Adrenal gland (tissue), 5 donors: ENCODE measurements at regions not wholly inside any gene's neighbourhood (a gene's known extent, or its start where the extent isn't known, plus 50 kb on each side); places are given as distances from the start of the nearest gene placed in this dataset.

Experiments used
- POLR2A ChIP-seq, 2 donors: fragments of 450-650 bp; IDR thresholded peaks; one replicate each; pipeline ENCODE4 v1.6.1; 2017; ENCODE audit warnings: antibody characterized with exemption in 2 of 2, mild to moderate bottlenecking in 2 of 2, moderate library complexity in 1 of 2
- TF ChIP-seq, protein P1 (sequence below), 6 experiments: fragments of 450-650 bp in 4 of 6; fragments of 200-600 bp in 2 of 6; sonication (generic) in 1 of 6; IDR thresholded peaks; 1 replicate in 5 of 6; 2 replicates in 1 of 6; pipeline versions ENCODE4 v1.5.1 to v1.8.0; 2016 to 2021; ENCODE audit warnings: antibody characterized with exemption in 6 of 6, mild to moderate bottlenecking in 2 of 6, moderate library complexity in 1 of 6
- donor health status: DM: no; HTN: no; CAD: no.

DNA sequence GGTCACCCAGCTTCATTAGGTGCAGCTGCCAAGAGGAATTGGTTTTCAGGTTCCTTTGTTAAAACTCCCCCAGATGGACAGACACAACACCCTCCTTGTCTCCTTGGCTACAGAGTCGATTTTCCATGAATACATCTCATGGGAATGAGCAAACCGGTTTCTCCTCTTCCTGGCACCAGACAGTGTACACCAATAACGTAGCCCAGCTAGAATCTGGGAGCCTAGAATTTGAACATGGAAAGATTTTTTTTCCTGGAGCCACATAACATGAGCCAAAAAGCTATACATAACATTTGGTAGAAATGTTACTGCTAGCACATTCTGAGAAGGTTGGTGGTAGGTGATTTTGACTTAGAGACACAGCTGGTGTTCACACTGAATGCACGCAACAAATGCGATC, 62.9 kb upstream of the SLC34A2 start:
- TF ChIP-seq, protein P1, sequence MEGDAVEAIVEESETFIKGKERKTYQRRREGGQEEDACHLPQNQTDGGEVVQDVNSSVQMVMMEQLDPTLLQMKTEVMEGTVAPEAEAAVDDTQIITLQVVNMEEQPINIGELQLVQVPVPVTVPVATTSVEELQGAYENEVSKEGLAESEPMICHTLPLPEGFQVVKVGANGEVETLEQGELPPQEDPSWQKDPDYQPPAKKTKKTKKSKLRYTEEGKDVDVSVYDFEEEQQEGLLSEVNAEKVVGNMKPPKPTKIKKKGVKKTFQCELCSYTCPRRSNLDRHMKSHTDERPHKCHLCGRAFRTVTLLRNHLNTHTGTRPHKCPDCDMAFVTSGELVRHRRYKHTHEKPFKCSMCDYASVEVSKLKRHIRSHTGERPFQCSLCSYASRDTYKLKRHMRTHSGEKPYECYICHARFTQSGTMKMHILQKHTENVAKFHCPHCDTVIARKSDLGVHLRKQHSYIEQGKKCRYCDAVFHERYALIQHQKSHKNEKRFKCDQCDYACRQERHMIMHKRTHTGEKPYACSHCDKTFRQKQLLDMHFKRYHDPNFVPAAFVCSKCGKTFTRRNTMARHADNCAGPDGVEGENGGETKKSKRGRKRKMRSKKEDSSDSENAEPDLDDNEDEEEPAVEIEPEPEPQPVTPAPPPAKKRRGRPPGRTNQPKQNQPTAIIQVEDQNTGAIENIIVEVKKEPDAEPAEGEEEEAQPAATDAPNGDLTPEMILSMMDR (IDR thresholded peaks at IDR 0.05) = no peak
- TF ChIP-seq POLR2A (IDR thresholded peaks at IDR 0.05) = no peak
